Limb (tissue), 2 donors: ENCODE measurements at regions not wholly inside any gene's neighbourhood (a gene's known extent, or its start where the extent isn't known, plus 50 kb on each side); places are given as distances from the start of the nearest gene placed in this dataset.

Experiments used
- DNase-seq, 2 donors: peaks; one replicate each; pipeline ENCODE4 v3.0.0-alpha.2; 2016; ENCODE audit errors: extremely low spot score in 2 of 2

GRCh38 chr2:37837628-37838328, 87.3 kb upstream of the RMDN2 start:
- peak in 1 of 2 donors; percentile 65 for DNase-seq

DNA sequence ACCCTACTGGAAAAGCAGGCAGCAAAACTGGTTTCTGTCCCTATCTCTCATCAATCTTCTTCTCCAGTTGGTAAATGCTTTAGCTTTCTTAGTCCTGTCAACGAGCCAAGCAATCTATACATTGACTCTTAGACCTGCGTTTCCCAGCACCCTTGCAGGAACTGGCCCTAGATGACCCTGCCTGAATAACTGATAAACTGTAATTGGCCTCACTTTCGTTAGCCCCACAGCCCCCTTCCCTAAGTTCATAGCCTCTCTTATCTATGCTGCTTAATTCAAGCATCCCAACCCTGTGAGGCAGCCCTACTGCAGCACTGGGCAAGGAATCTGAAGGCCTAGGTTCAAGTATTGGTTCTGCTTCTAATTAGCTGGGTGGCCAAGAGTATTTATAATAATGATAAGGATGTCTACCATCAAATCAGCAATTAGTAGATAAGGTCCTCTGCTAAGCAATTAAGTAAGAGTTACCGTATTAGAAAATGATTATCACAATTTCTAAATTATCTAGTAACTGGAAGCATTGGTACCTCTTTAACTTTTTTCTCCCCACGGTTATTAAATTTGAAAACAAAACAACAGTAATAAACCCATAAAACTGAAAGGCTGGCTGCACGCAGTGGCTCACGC, 86.4 kb upstream of the RMDN2 start:
- no peak for DNase-seq

GRCh38 chr2:37839991-37840390, 85.1 kb upstream of the RMDN2 start:
- DNase-seq, result no peak

DNA sequence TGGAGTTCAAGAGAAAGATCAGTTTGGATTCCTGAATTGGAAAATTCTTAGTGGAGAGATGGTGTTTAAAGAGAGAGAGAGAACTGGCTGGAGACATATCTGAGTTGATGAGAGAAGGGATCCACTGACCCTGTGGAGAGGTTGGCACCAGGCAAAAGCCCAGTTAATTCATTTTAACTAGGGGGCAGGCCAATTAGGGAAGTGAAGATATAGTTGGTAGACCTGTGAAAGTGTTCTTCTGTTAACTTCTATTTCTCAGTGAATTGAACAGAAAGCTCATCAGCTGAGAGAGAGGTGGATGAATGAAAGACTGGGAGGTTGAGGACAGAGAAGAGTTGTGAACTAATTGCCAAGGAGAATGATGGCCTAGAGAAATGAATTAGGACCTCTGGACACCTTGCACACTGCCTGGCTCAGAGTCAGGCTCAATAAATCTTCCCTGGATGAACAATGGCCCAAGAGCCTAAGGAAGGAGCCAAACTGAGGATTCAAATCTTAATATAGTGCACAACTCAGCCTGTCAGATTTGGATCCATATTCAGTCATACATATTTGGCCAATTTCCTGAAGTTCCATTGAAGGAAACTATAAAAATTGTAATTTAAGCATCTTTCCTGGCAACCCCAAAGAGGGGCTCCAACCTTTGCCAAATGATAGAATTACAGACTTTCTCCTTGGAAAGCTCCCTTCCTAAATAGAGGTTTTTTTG, 82.2 kb upstream of the RMDN2 start:
- peak in 1 of 2 donors; percentile 57 for DNase-seq

DNA sequence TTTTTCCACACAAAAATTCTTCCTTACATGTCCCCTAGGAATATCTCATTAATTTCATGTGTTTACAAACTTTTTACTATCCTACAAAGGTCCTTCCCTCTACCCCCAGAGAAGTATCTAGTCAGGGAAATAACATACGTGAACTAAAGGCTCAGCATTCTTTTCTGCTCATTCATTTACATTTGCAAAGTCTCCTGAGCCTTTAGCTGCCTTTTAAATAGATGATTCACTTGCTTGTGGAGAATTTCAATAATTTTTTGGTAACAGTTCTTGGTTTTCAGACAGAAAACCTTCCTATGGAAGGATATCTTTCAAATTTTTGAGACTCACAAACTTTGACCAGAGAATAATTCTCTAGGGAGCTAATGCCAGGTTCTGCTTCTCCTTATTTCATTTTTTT, 81.5 kb upstream of the RMDN2 start:
- peak in 1 of 2 donors; percentile 28 for DNase-seq

DNA sequence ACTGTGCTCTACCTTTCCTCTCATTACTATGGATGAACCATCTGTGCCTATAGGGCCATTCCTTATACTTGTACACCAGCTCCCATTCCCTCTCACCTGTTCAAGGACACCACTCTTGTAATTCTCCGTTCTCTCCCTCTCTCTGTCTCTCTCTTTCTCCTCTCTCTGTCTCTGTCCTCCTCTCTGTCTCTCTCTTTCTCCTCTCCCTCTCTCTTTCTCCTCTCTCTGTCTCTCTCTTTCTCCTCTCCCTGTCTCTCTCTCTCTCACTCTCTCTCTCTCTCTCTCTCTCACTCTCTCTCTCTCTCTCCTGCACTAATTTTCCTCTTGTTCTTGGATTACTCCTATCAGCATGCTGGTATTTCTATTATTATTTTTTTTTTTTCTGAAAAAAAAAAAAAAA, 78.9 kb upstream of the RMDN2 start:
- no peak for DNase-seq

GRCh38 chr2:37847792-37848191, 77.3 kb upstream of the RMDN2 start:
- DNase-seq, result no peak

- no peak for DNase-seq
Observed at GRCh38 chr2:37848451-37848850, 76.6 kb upstream of the RMDN2 start.

DNA sequence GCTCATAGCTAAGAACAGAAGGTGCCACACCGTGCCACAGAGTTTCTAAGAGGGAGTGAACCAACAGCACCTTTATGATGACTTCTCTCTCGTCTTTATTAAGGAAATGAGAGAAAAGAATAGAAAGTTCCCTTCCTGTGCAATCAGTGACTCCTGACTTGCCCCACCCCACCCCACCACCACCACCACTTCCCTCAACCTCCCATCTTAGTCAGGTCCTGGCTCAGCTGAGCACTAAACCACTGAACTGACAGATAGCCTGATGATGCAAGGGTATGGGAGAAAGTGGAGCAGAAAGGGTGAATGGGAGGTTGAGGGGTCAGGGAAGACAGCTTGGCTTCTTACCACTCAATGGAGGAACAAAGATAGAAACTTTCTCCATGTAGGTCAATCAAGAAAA, 75.2 kb upstream of the RMDN2 start:
- DNase-seq, result no peak

- DNase-seq, result no peak
Observed at GRCh38 chr2:37851428-37851827, 73.7 kb upstream of the RMDN2 start.

GRCh38 chr2:37851828-37852584, 73.1 kb upstream of the RMDN2 start:
- DNase-seq, result peak in 1 of 2 donors; percentile 30

GRCh38 chr2:37852585-37853014, 72.5 kb upstream of the RMDN2 start:
- no peak for DNase-seq

GRCh38 chr2:37854676-37855282, 70.3 kb upstream of the RMDN2 start:
- no peak for DNase-seq

- DNase-seq, result no peak
Observed at GRCh38 chr2:37855283-37856041, 69.6 kb upstream of the RMDN2 start.

- no peak for DNase-seq
Observed at GRCh38 chr2:37856101-37856751, 68.9 kb upstream of the RMDN2 start.

- DNase-seq, result no peak
Observed at GRCh38 chr2:37857575-37858399, 67.3 kb upstream of the RMDN2 start.

- no peak for DNase-seq
Observed at GRCh38 chr2:37858400-37858711, 66.7 kb upstream of the RMDN2 start.

GRCh38 chr2:37858725-37859267, 66.3 kb upstream of the RMDN2 start:
- DNase-seq, result no peak

DNA sequence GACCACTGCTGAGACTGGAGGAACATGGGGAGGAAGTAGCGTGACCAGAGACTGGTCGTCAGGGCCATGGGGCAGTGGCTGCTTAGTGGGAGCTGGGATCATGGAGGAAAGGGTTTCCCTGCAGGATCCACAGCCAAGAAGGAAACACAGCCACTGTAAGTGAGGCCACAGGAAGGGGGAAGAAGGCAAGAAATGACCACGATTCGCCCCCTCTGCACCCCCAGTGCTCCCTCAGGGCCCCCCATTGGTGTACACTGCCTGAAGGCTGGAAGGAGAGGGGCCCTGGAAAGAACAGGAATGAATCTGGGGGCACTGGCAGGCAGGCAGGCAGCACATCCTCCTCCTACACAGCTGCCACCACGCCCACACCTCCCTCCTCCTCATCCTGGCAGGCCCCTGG, 62.5 kb upstream of the RMDN2 start:
- no peak for DNase-seq
